SK-N-SH (cell line): ENCODE measurements at regions not wholly inside any gene's neighbourhood (a gene's known extent, or its start where the extent isn't known, plus 50 kb on each side); places are given as distances from the start of the nearest gene placed in this dataset.
A peak's percentile ranks its signal among the peaks of the same experiment; 100 is the strongest.

Experiments
- CTCF ChIA-PET: fragments of 300-600, 350-600 bp; formaldehyde crosslinking; extraction: SDS; loops from one replicate; lab custom pipeline; 2021; lab: Yijun Ruan, JAX
- POLR2A ChIA-PET: fragments of 350-600 bp; sonication (Branson Sonifier 250); formaldehyde crosslinking; extraction: SDS; loops from one replicate; lab custom pipeline; 2020; ENCODE audit warnings: antibody characterized with exemption, inconsistent platforms; lab: Yijun Ruan, JAX
- DNase-seq: peaks from one replicate; pipeline ENCODE4 v3.0.0; 2012
- H2AFZ ChIP-seq: fragments of 200-600 bp; sonication (generic); 2 replicates; pipeline ENCODE4 v1.8.1; 2016; ENCODE audit warnings: antibody characterized with exemption, mild to moderate bottlenecking, low read depth
- H3F3A ChIP-seq: fragments of 200-600 bp; sonication (generic); replicated peaks from 2 replicates; pipeline ENCODE3; 2016; ENCODE audit warnings: antibody characterized with exemption, mild to moderate bottlenecking; ENCODE audit not compliant: insufficient read depth
- H3K27ac ChIP-seq, 2 experiments: fragments of 200-500 bp in 1 of 2; fragments of 200-600 bp in 1 of 2; sonication (Bioruptor generic) in 1 of 2; sonication (generic), shearing (Covaris generic) in 1 of 2; 2 replicates each; pipeline versions ENCODE4 v1.5.1 to v1.6.1; 2014 to 2016; ENCODE audit warnings: low read depth in 2 of 2, inconsistent platforms in 1 of 2, low read length in 1 of 2, mild to moderate bottlenecking in 1 of 2, mixed read lengths in 1 of 2
- H3K27me3 ChIP-seq: fragments of 200-600 bp; sonication (generic), shearing (Covaris generic); 2 replicates; pipeline ENCODE4 v1.6.1; 2016; ENCODE audit warnings: mixed run types; ENCODE audit not compliant: insufficient read depth
- H3K36me3 ChIP-seq, 2 experiments: fragments of 200-500 bp in 1 of 2; fragments of 200-600 bp in 1 of 2; sonication (Bioruptor generic) in 1 of 2; sonication (generic) in 1 of 2; replicated peaks in 1 of 2; 2 replicates each; pipeline versions ENCODE3 to v1.5.1; 2014 to 2016; ENCODE audit warnings: low read length in 1 of 2, mild to moderate bottlenecking in 1 of 2; ENCODE audit not compliant: insufficient read depth in 2 of 2, control insufficient read depth in 1 of 2
- H3K4me1 ChIP-seq, 2 experiments: fragments of 200-500 bp in 1 of 2; fragments of 200-600 bp in 1 of 2; sonication (Bioruptor generic) in 1 of 2; sonication (generic), shearing (Covaris generic) in 1 of 2; 2 replicates each; pipeline versions ENCODE4 v1.5.1 to v1.6.1; 2014 to 2016; ENCODE audit warnings: low read depth in 1 of 2, low read length in 1 of 2, mixed run types in 1 of 2; ENCODE audit not compliant: insufficient read depth in 2 of 2, control insufficient read depth in 1 of 2
- H3K4me2 ChIP-seq: fragments of 200-600 bp; sonication (generic), shearing (Covaris generic); 2 replicates; pipeline ENCODE4 v1.6.1; 2017; ENCODE audit warnings: mixed run types
- H3K4me3 ChIP-seq, 2 experiments: fragments of 200-500 bp in 1 of 2; fragments of 200-600 bp in 1 of 2; sonication (Bioruptor generic) in 1 of 2; sonication (generic), shearing (Covaris generic) in 1 of 2; 2 replicates each; pipeline versions ENCODE4 v1.5.1 to v1.8.1; 2014 to 2016; ENCODE audit warnings: low read depth in 2 of 2, inconsistent platforms in 1 of 2, low read length in 1 of 2, mild to moderate bottlenecking in 1 of 2, mixed read lengths in 1 of 2, moderate library complexity in 1 of 2
- H3K79me2 ChIP-seq: fragments of 200-600 bp; sonication (generic); 2 replicates; pipeline ENCODE4 v1.8.1; 2017; ENCODE audit warnings: mild to moderate bottlenecking; ENCODE audit not compliant: insufficient read depth
- H3K9ac ChIP-seq: fragments of 200-600 bp; sonication (generic); 2 replicates; pipeline ENCODE4 v1.6.1; 2017; ENCODE audit warnings: mixed run types
- H3K9me2 ChIP-seq: fragments of 200-600 bp; sonication (generic); 2 replicates; pipeline ENCODE4 v1.6.1; 2017; ENCODE audit warnings: mixed run types
- H3K9me3 ChIP-seq: fragments of 200-600 bp; sonication (generic); 2 replicates; pipeline ENCODE4 v1.6.1; 2017; ENCODE audit warnings: mixed run types, mild to moderate bottlenecking, moderate library complexity
- H4K20me1 ChIP-seq: fragments of 200-600 bp; sonication (generic); 2 replicates; pipeline ENCODE4 v1.6.1; 2017; ENCODE audit warnings: mild to moderate bottlenecking, mixed run types; ENCODE audit not compliant: insufficient read depth
- CHD2 ChIP-seq: fragments of 150-350 bp; IDR thresholded peaks from 2 replicates; pipeline ENCODE4 v1.6.1; 2018; ENCODE audit warnings: low read length; ENCODE audit not compliant: partially characterized antibody
- CTCF ChIP-seq: fragments of 200-600 bp; sonication (generic); IDR thresholded peaks from 2 replicates; pipeline ENCODE4 v1.6.1; 2017; ENCODE audit warnings: antibody characterized with exemption, mild to moderate bottlenecking, moderate library complexity
- EZH2phosphoT487 ChIP-seq: fragments of 200-600 bp; sonication (generic); IDR thresholded peaks from 2 replicates; pipeline ENCODE4 v1.6.1; 2017; ENCODE audit warnings: low read depth, mixed run types, mild to moderate bottlenecking, antibody characterized with exemption, moderate library complexity, borderline replicate concordance
- FOXJ3 ChIP-seq: sonication (generic); formaldehyde crosslinking; IDR thresholded peaks from 2 replicates; pipeline ENCODE4 v1.5.1; 2020; ENCODE audit warnings: mild to moderate bottlenecking, missing genetic modification reagents
- FOXM1 ChIP-seq: IDR thresholded peaks from 2 replicates; pipeline ENCODE4 v1.4.0; 2012; ENCODE audit warnings: low read depth, mild to moderate bottlenecking
- GABPA ChIP-seq: IDR thresholded peaks from 2 replicates; pipeline ENCODE4 v1.4.0; 2012; ENCODE audit warnings: low read depth, mild to moderate bottlenecking
- IRF3 ChIP-seq: fragments of 150-350 bp; IDR thresholded peaks from 2 replicates; pipeline ENCODE4 v1.6.1; 2016; ENCODE audit warnings: mild to moderate bottlenecking, low read depth, low read length
- MEF2A ChIP-seq: IDR thresholded peaks from 2 replicates; pipeline ENCODE4 v1.4.0; 2012; ENCODE audit warnings: low read depth, borderline replicate concordance
- MXI1 ChIP-seq: IDR thresholded peaks from 2 replicates; pipeline ENCODE4 v1.6.1; 2012; ENCODE audit warnings: mild to moderate bottlenecking, low read depth, low read length, improper control_type of control experiment
- NFIC ChIP-seq: IDR thresholded peaks from 2 replicates; pipeline ENCODE4 v1.4.0; 2012; ENCODE audit warnings: borderline replicate concordance
- RCOR1 ChIP-seq: fragments of 150-350 bp; IDR thresholded peaks from 2 replicates; pipeline ENCODE4 v1.6.1; 2017; ENCODE audit warnings: antibody characterized with exemption, low read length
- RFX5 ChIP-seq: IDR thresholded peaks from 2 replicates; pipeline ENCODE4 v1.6.1; 2012; ENCODE audit warnings: mild to moderate bottlenecking, improper control_type of control experiment, low read length
- RXRA ChIP-seq: IDR thresholded peaks from 2 replicates; pipeline ENCODE4 v1.4.0; 2012; ENCODE audit warnings: low read depth, mild to moderate bottlenecking, borderline replicate concordance
- SIN3A ChIP-seq: IDR thresholded peaks from 2 replicates; pipeline ENCODE4 v1.6.1; 2012; ENCODE audit warnings: low read depth, mild to moderate bottlenecking, low read length, moderate library complexity, borderline replicate concordance
- TCF12 ChIP-seq: IDR thresholded peaks from 2 replicates; pipeline ENCODE4 v1.4.0; 2012
- TEAD4 ChIP-seq: IDR thresholded peaks from 2 replicates; pipeline ENCODE4 v1.4.0; 2012; ENCODE audit warnings: mild to moderate bottlenecking, borderline replicate concordance; ENCODE audit not compliant: insufficient read depth
- ZBTB33 ChIP-seq: IDR thresholded peaks from 2 replicates; pipeline ENCODE4 v1.4.0; 2012; ENCODE audit warnings: low read depth, borderline replicate concordance
- WGBS: methylation state at CpG from one replicate; pipeline ENCODE4 v1.1.6; 2017; ENCODE audit warnings: low lambda C conversion rate; 5-methylcytosine and 5-hydroxymethylcytosine counted together
- TF ChIP-seq, protein P1 (sequence below): IDR thresholded peaks from 2 replicates; pipeline ENCODE4; 2012

DNA sequence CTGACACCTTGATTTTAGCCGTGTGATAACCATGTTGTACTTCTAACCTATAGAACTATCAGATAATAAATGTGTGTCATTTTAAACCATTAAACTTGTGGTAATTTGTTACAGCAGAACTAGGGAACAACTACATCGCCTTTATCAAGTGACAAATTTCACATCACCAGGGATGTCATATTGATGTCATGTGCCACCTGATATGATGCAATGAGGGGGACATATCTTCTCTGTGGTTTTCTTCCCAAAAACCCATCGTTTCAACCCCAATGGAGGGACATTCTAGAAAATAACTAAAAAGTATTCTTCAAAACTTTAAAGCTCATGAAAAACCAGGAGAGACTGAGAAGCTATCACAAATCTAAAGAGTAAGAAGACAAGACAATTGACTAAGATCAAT lies 212.2 kb downstream of the ETV1 start:
- POLR2A ChIA-PET, result no interaction called here
- H3K27ac ChIP-seq, result no peak overlapping the region
- no peak overlapping the region for H3K4me3 ChIP-seq
- no peaks in the 10 kb centered on the region for H3K27me3 ChIP-seq
- H4K20me1 ChIP-seq, result no peaks in the 10 kb centered on the region
- CTCF ChIA-PET, result no interaction called here
- H2AFZ ChIP-seq, result no peak overlapping the region
- no peaks in the 10 kb centered on the region for H3K79me2 ChIP-seq
- WGBS, result 80% methylated on average over 3 of the region's 3 CpGs
- H3K9ac ChIP-seq, result no peak overlapping the region
- H3K4me2 ChIP-seq, result no peak overlapping the region
- peaks cover 2 to 8% of the 10 kb centered on the region in 2 experiments; a peak in 2 of 4 replicates for H3K4me1 ChIP-seq
- TF ChIP-seq MXI1, result no peak
- TF ChIP-seq, protein P1, sequence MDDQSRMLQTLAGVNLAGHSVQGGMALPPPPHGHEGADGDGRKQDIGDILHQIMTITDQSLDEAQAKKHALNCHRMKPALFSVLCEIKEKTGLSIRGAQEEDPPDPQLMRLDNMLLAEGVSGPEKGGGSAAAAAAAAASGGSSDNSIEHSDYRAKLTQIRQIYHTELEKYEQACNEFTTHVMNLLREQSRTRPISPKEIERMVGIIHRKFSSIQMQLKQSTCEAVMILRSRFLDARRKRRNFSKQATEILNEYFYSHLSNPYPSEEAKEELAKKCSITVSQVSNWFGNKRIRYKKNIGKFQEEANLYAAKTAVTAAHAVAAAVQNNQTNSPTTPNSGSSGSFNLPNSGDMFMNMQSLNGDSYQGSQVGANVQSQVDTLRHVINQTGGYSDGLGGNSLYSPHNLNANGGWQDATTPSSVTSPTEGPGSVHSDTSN, result no peak
- TF ChIP-seq RFX5, result no peak
- no peak for TF ChIP-seq NFIC
- TF ChIP-seq ZBTB33, result no peak
- TF ChIP-seq RXRA, result no peak
- no peak for TF ChIP-seq RCOR1
- TF ChIP-seq CTCF, result no peak
- DNase-seq, result no peak
- H3K36me3 ChIP-seq, result no peaks in the 10 kb centered on the region
- H3F3A ChIP-seq, result peaks cover 8% of the 10 kb centered on the region
- H3K9me2 ChIP-seq, result no peaks in the 10 kb centered on the region
- H3K9me3 ChIP-seq, result no peaks in the 10 kb centered on the region

- H2AFZ ChIP-seq, result 0 out of 2 replicates have a peak overlapping the region, but pooled peaks have one; percentile 21
- H3K9me2 ChIP-seq, result 0 out of 2 replicates have a peak, but pooled peaks cover 3% of the 10 kb centered on the region
- H3K27me3 ChIP-seq, result no peaks in the 10 kb centered on the region
- H3K4me3 ChIP-seq, result no peak overlapping the region
- peaks cover 2 to 8% of the 10 kb centered on the region in 2 experiments; a peak in 2 of 4 replicates for H3K4me1 ChIP-seq
- POLR2A ChIA-PET, result no interaction called here
- H4K20me1 ChIP-seq, result no peaks in the 10 kb centered on the region
- no peaks in the 10 kb centered on the region for H3K9me3 ChIP-seq
- no peak overlapping the region for H3K4me2 ChIP-seq
- no peak overlapping the region for H3K9ac ChIP-seq
- H3K79me2 ChIP-seq, result no peaks in the 10 kb centered on the region
- CTCF ChIA-PET, result no interaction called here
- H3F3A ChIP-seq, result peaks cover 8% of the 10 kb centered on the region
- WGBS, result 18% methylated on average over 2 of the region's 2 CpGs
- no peak for DNase-seq
- no peaks in the 10 kb centered on the region for H3K36me3 ChIP-seq
- H3K27ac ChIP-seq, result peak overlapping the region in 1 of 2 experiments; percentile 55; a peak in 2 of 4 replicates
- no peak for TF ChIP-seq EZH2phosphoT487
- peak; percentile 69 for TF ChIP-seq NFIC
- TF ChIP-seq MEF2A, result no peak
- no peak for TF ChIP-seq ZBTB33
- TF ChIP-seq FOXM1, result no peak
- no peak for TF ChIP-seq IRF3
- no peak for TF ChIP-seq FOXJ3 (CRISPR knock-in tag)
- TF ChIP-seq CHD2, result no peak
- TF ChIP-seq RCOR1, result no peak
- peak; percentile 65; the same call in 1 of the 2 replicates for TF ChIP-seq TCF12
- TF ChIP-seq MXI1, result no peak
- TF ChIP-seq GABPA, result no peak
- no peak for TF ChIP-seq SIN3A
- peak; percentile 26; the same call in 1 of the 2 replicates for TF ChIP-seq TEAD4
Observed at GRCh38 chr7:13778967-13779366, 210.5 kb downstream of the ETV1 start.
